IPS DF 6.9 (cell line): ENCODE measurements at regions not wholly inside any gene's neighbourhood (a gene's known extent, or its start where the extent isn't known, plus 50 kb on each side); places are given as distances from the start of the nearest gene placed in this dataset.

Experiments
- DNase-seq: peaks from one replicate; pipeline ENCODE4 v3.0.0-alpha.2; 2013; ENCODE audit warnings: low read depth, low spot score
- H3K27ac ChIP-seq: one replicate; pipeline ENCODE4 v1.5.1; 2013; ENCODE audit warnings: low read length, control low read depth
- H3K27me3 ChIP-seq: 2 replicates; pipeline ENCODE4 v1.6.1; 2013; ENCODE audit warnings: mild to moderate bottlenecking, low read length; ENCODE audit not compliant: control insufficient read depth, insufficient read depth
- H3K36me3 ChIP-seq: 2 replicates; pipeline ENCODE4 v1.6.1; 2013; ENCODE audit warnings: low read length; ENCODE audit not compliant: control insufficient read depth, insufficient read depth
- H3K4me1 ChIP-seq: 2 replicates; pipeline ENCODE4 v1.6.1; 2013; ENCODE audit warnings: low read length; ENCODE audit not compliant: control insufficient read depth, insufficient read depth
- H3K4me3 ChIP-seq: 2 replicates; pipeline ENCODE4 v1.5.1; 2013; ENCODE audit warnings: mild to moderate bottlenecking, low read length
- H3K9me3 ChIP-seq: 2 replicates; pipeline ENCODE4 v1.6.1; 2013; ENCODE audit warnings: low read length, inconsistent platforms; ENCODE audit not compliant: control insufficient read depth, insufficient read depth
- WGBS: extraction: QIAGEN DNeasy Blood & Tissue Kit; methylation state at CpG from one replicate; pipeline ENCODE4 v1.1.7; 2013; ENCODE audit warnings: mixed read lengths, missing lambda C conversion rate; ENCODE audit not compliant: insufficient read length, insufficient coverage; 5-methylcytosine and 5-hydroxymethylcytosine counted together

GRCh38 chr3:127097481-127097880 is 95.5 kb upstream of the PRR23E start:
- no peaks in the 10 kb centered on the region for H3K27me3 ChIP-seq
- DNase-seq = no peak
- no peaks in the 10 kb centered on the region for H3K9me3 ChIP-seq
- H3K36me3 ChIP-seq = no peaks in the 10 kb centered on the region
- no CpG with 5 or more reads among the region's 3 CpGs for WGBS
- H3K4me1 ChIP-seq = no peaks in the 10 kb centered on the region; the same call in 1 of the 2 replicates
- no peak overlapping the region for H3K27ac ChIP-seq
- no peak overlapping the region for H3K4me3 ChIP-seq

DNA sequence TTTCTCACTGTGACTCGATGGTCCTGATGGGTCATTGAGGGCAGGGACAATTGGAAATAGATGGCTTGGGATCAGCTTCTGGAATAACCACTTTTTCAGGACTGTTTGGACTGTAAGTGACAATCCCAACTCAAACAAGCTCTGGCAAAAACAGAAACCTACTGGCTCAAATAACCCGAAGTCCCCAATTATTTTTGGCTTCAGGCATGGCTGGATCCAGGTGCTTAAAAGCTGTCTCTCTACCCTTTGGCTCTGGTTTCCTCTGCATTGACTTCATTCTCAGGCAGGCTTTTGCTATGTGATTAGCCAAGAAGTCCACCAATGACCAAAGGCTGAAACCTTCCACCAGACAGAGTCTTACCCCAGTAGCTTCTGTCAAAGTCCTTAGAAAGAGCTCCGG is 92.9 kb upstream of the PRR23E start:
- Histone ChIP-seq H3K27me3 (no peaks in the 10 kb centered on the region), H3K9me3 (no peaks in the 10 kb centered on the region), H3K27ac (no peak overlapping the region), H3K36me3 (no peaks in the 10 kb centered on the region), H3K4me1 (no peaks in the 10 kb centered on the region; the same call in none of the 2 replicates), H3K4me3 (no peak overlapping the region)
- whole genome bisulfite sequencing = no CpG with 5 or more reads among the region's 3 CpGs
- DNase-seq = no peak

- Histone ChIP-seq H3K36me3 (no peaks in the 10 kb centered on the region), H3K9me3 (no peaks in the 10 kb centered on the region), H3K4me1 (no peaks in the 10 kb centered on the region; the same call in none of the 2 replicates), H3K27me3 (no peaks in the 10 kb centered on the region), H3K27ac (no peak overlapping the region), H3K4me3 (no peak overlapping the region)
- no peak for DNase-seq
- no CpG with 5 or more reads among the region's 18 CpGs for WGBS
These were observed 92.2 kb upstream of the PRR23E start for GRCh38 chr3:127100459-127101410.

DNA sequence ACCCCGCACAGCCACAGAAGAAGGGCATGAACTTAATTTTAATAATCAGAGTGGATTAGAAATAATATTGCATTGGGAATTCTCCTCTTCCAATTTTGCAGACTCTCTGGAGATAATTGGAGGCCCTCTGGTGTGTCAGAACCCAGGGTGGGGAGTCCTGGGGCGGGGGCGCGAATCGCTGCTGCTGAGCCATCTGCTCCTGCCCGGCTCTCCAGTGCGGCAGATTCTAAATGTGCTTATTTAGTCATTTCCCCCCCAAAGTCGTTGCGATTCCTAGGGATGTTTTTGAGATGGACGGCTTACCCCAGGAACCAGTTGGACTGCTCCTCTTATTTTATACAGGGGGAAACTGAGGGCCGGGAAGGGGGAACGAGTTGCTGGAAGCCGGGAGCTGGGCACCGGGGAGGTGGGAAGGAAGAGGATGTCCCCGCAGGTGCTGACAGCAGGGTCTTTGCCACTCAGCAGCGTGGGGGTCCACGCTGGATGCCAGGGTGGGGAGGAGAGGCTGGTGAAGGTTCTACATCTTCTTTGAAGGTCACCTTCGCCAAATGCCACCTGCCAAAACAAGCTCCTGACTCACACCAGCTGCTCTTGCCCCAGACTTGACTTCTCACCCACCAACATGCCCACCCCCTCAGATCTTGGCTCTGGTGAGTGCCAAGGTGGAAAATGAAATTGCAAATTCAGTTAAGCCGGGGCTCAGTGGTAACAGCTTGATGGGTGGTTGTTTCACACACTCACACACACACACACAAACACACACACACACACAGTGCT is 91.3 kb upstream of the PRR23E start:
- Histone ChIP-seq H3K36me3 (no peaks in the 10 kb centered on the region), H3K4me3 (no peak overlapping the region), H3K27me3 (no peaks in the 10 kb centered on the region), H3K9me3 (no peaks in the 10 kb centered on the region), H3K4me1 (no peaks in the 10 kb centered on the region; the same call in none of the 2 replicates), H3K27ac (no peak overlapping the region)
- WGBS = no CpG with 5 or more reads among the region's 19 CpGs
- no peak for DNase-seq

DNA sequence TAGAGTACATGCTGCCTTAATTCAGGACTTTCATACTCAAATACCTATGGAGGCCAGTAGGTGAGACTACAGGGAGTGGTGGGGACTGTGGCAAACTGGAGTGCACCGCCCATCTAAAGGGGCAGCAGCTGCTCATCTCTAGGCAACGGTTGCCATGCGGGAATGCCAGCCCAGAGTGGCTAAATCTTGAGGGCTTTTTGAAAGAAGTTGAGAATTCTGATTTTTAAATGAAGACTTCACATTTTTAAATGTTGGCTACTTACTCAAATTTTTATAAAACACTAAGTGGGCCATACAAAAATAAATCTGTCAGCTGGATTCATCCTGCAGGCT is 90.8 kb upstream of the PRR23E start:
- H3K9me3 ChIP-seq = no peaks in the 10 kb centered on the region
- no peaks in the 10 kb centered on the region for H3K36me3 ChIP-seq
- DNase-seq = no peak
- H3K4me3 ChIP-seq = no peak overlapping the region
- H3K27ac ChIP-seq = no peak overlapping the region
- no peaks in the 10 kb centered on the region; the same call in none of the 2 replicates for H3K4me1 ChIP-seq
- no CpG with 5 or more reads among the region's 3 CpGs for WGBS
- H3K27me3 ChIP-seq = no peaks in the 10 kb centered on the region

DNA sequence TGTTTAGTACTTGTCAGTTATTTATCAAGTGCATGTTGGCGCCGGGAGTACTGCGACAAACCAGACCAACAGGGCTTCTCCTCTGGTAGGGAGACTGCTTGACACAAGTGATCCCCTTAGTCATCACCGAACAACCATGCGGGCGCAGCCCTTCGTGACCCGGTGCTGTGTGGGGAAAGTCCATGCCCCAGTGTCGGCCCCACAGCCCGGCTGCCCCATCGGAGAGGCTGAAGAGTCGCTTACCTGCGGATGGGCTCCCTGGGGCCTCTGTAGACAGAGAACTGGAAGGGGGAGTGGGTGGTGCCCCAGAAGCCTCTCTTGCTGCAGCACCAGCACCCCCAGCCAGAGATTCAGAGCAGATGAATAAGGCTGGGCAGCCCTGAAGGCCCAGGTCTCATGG is 90.3 kb upstream of the PRR23E start:
- no CpG with 5 or more reads among the region's 13 CpGs for WGBS
- no peaks in the 10 kb centered on the region for H3K27me3 ChIP-seq
- no peaks in the 10 kb centered on the region; the same call in none of the 2 replicates for H3K4me1 ChIP-seq
- no peaks in the 10 kb centered on the region for H3K36me3 ChIP-seq
- DNase-seq = no peak
- no peak overlapping the region for H3K27ac ChIP-seq
- H3K4me3 ChIP-seq = no peak overlapping the region
- H3K9me3 ChIP-seq = no peaks in the 10 kb centered on the region

- Histone ChIP-seq H3K9me3 (no peaks in the 10 kb centered on the region), H3K27ac (no peak overlapping the region), H3K36me3 (no peaks in the 10 kb centered on the region), H3K4me1 (no peaks in the 10 kb centered on the region; the same call in none of the 2 replicates), H3K27me3 (no peaks in the 10 kb centered on the region), H3K4me3 (no peak overlapping the region)
- DNase-seq = no peak
- no CpG with 5 or more reads among the region's 10 CpGs for WGBS
These were observed 89.9 kb upstream of the PRR23E start for GRCh38 chr3:127103080-127103479.

GRCh38 chr3:127104586-127104985 is 88.3 kb upstream of the PRR23E start:
- no CpG with 5 or more reads among the region's 7 CpGs for WGBS
- DNase-seq = no peak
- Histone ChIP-seq H3K9me3 (no peaks in the 10 kb centered on the region), H3K27ac (no peak overlapping the region), H3K4me3 (no peak overlapping the region), H3K36me3 (no peaks in the 10 kb centered on the region), H3K27me3 (no peaks in the 10 kb centered on the region), H3K4me1 (peaks cover 1% of the 10 kb centered on the region)

GRCh38 chr3:127105587-127105986 is 87.3 kb upstream of the PRR23E start:
- no peak overlapping the region for H3K4me3 ChIP-seq
- no CpG with 5 or more reads among the region's 4 CpGs for WGBS
- no peak overlapping the region for H3K27ac ChIP-seq
- no peaks in the 10 kb centered on the region for H3K27me3 ChIP-seq
- H3K9me3 ChIP-seq = no peaks in the 10 kb centered on the region
- H3K4me1 ChIP-seq = peaks cover 3% of the 10 kb centered on the region
- no peak for DNase-seq
- no peaks in the 10 kb centered on the region for H3K36me3 ChIP-seq

- Histone ChIP-seq H3K36me3 (no peaks in the 10 kb centered on the region), H3K9me3 (no peaks in the 10 kb centered on the region), H3K27me3 (no peaks in the 10 kb centered on the region), H3K27ac (no peak overlapping the region), H3K4me1 (peaks cover 3% of the 10 kb centered on the region), H3K4me3 (no peak overlapping the region)
- WGBS = no CpG with 5 or more reads among the region's 7 CpGs
- no peak for DNase-seq
These were observed 86.9 kb upstream of the PRR23E start for GRCh38 chr3:127106053-127106452.
